ENCODE measurements at regions not wholly inside any gene's neighbourhood (a gene's known extent, or its start where the extent isn't known, plus 50 kb on each side); places are given as distances from the start of the nearest gene placed in this dataset.

- Histone ChIP-seq H3K4me1 (peaks cover 6% of the 10 kb centered on the region), H3K4me3 (no peak overlapping the region), H3K27ac (no peak overlapping the region), H3K36me3 (no peaks in the 10 kb centered on the region), H3K9ac (ENCODE audit: low read depth in 2 of 2, low read length in 2 of 2) (no peak overlapping the region), H3K9me3 (no peaks in the 10 kb centered on the region), H3K27me3 (no peaks in the 10 kb centered on the region)
- TF ChIP-seq, protein P1, sequence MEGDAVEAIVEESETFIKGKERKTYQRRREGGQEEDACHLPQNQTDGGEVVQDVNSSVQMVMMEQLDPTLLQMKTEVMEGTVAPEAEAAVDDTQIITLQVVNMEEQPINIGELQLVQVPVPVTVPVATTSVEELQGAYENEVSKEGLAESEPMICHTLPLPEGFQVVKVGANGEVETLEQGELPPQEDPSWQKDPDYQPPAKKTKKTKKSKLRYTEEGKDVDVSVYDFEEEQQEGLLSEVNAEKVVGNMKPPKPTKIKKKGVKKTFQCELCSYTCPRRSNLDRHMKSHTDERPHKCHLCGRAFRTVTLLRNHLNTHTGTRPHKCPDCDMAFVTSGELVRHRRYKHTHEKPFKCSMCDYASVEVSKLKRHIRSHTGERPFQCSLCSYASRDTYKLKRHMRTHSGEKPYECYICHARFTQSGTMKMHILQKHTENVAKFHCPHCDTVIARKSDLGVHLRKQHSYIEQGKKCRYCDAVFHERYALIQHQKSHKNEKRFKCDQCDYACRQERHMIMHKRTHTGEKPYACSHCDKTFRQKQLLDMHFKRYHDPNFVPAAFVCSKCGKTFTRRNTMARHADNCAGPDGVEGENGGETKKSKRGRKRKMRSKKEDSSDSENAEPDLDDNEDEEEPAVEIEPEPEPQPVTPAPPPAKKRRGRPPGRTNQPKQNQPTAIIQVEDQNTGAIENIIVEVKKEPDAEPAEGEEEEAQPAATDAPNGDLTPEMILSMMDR (IDR thresholded peaks at IDR 0.05): no peak
- no peak for DNase-seq
- intact Hi-C loops (cut with DNase I): no loop called here
Measured at GRCh38 chr14:104277416-104278213, 139.2 kb downstream of the KIF26A start.

DNA sequence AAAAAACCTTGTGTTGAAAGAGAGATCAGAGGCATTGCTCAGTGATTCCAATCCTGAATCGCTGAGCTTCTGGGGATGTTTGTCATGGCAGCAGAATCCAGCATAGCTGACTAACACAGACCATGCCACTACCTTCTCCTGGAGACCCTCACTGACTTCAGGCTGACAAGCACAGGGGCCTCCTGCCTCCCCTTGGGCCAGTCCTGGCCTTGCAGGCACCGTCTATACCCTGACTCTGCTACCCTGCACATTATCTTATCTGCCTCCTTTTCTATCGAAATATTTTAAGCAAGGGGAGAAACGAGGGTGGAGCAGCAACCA, 139.8 kb downstream of the KIF26A start:
- TF ChIP-seq, protein P1 (IDR thresholded peaks at IDR 0.05): no peak
- no peak for DNase-seq
- Histone ChIP-seq H3K27ac (no peak overlapping the region), H3K9ac (ENCODE audit: low read depth in 2 of 2, low read length in 2 of 2) (no peak overlapping the region), H3K4me1 (peaks cover 9% of the 10 kb centered on the region), H3K27me3 (no peaks in the 10 kb centered on the region), H3K9me3 (no peaks in the 10 kb centered on the region), H3K36me3 (no peaks in the 10 kb centered on the region), H3K4me3 (no peak overlapping the region)
- intact Hi-C loops (cut with DNase I): no loop called here

- peaks cover 19% of the 10 kb centered on the region for H3K4me1 ChIP-seq
- H3K4me3 ChIP-seq: no peak overlapping the region
- TF ChIP-seq, protein P1 (IDR thresholded peaks at IDR 0.05): no peak
- intact Hi-C loops (cut with DNase I): no loop called here
- no peak overlapping the region for H3K9ac ChIP-seq (ENCODE audit: low read depth in 2 of 2, low read length in 2 of 2)
- no peaks in the 10 kb centered on the region for H3K27me3 ChIP-seq
- no peaks in the 10 kb centered on the region for H3K36me3 ChIP-seq
- DNase-seq: no peak
- H3K9me3 ChIP-seq: no peaks in the 10 kb centered on the region
- no peak overlapping the region for H3K27ac ChIP-seq
Measured at GRCh38 chr14:104280085-104280901, 141.9 kb downstream of the KIF26A start.

- H3K9ac ChIP-seq (ENCODE audit: low read depth in 2 of 2, low read length in 2 of 2): peak overlapping the region in 1 of 2 donors; percentile 79
- peaks cover 19% of the 10 kb centered on the region for H3K4me1 ChIP-seq
- H3K27ac ChIP-seq: peak overlapping the region; percentile 78
- no peaks in the 10 kb centered on the region for H3K27me3 ChIP-seq
- H3K36me3 ChIP-seq: no peaks in the 10 kb centered on the region
- no peak for DNase-seq
- intact Hi-C loops (cut with DNase I): no loop called here
- H3K9me3 ChIP-seq: no peaks in the 10 kb centered on the region
- TF ChIP-seq, protein P1 (IDR thresholded peaks at IDR 0.05): no peak
- no peak overlapping the region for H3K4me3 ChIP-seq
Measured at GRCh38 chr14:104280902-104281767, 142.7 kb downstream of the KIF26A start.

DNA sequence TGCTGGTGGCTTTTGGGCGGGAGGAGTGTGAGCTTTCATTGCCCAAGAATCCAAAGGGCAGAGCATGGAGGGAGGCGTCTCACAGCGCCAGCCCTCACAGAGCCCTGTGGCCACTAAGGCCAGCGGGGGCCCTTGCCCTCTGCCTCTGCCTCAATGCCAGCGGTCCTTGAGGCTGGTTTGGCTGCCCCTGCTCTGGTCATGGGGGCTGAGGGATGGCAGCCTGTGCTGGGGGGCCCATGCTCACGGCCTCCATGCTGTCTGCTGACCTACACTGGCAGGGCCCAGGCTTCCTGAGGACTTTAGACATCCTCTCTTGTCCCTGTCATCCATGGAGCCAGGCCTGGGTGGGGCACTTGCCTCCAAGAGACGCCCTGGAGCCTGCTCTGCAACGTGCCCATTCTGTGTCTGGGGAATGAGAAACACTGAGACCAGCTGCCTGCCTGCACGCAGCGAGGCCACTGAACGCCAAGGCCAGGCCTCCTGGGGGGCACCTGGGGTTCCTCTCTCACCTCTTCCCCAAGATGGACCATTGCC, 143.4 kb downstream of the KIF26A start:
- intact Hi-C loops (cut with DNase I): no loop called here
- H3K27me3 ChIP-seq: no peaks in the 10 kb centered on the region
- H3K36me3 ChIP-seq: no peaks in the 10 kb centered on the region
- peaks cover 19% of the 10 kb centered on the region for H3K4me1 ChIP-seq
- H3K4me3 ChIP-seq: no peak overlapping the region
- peak overlapping the region; percentile 78 for H3K27ac ChIP-seq
- H3K9ac ChIP-seq (ENCODE audit: low read depth in 2 of 2, low read length in 2 of 2): peak overlapping the region in 1 of 2 donors; percentile 79
- TF ChIP-seq, protein P1 (IDR thresholded peaks at IDR 0.05): no peak
- DNase-seq: peak; percentile 66
- H3K9me3 ChIP-seq: no peaks in the 10 kb centered on the region
